Choroid plexus epithelial cell (primary cell): ENCODE measurements at regions not wholly inside any gene's neighbourhood (a gene's known extent, or its start where the extent isn't known, plus 50 kb on each side); places are given as distances from the start of the nearest gene placed in this dataset.
"Not testable (repeated sequence)": the region's sequence is repeated elsewhere in the genome, so short reads cannot be mapped to it uniquely, and the experiment has no call there.

Experiments
- DNase-seq: peaks from one replicate; pipeline ENCODE4 v3.0.0-alpha.2; 2010; ENCODE audit warnings: low read depth
- H3K4me3 ChIP-seq: 2 replicates; pipeline ENCODE4 v1.5.1; 2011; ENCODE audit warnings: low read depth, mild to moderate bottlenecking, control low read depth, low read length, moderate library complexity
- TF ChIP-seq, protein P1 (sequence below): conservative IDR thresholded peaks from 2 replicates; pipeline ENCODE4 v1.5.1; 2011; ENCODE audit warnings: low read depth, mild to moderate bottlenecking, control low read depth, inconsistent platforms, low read length, moderate library complexity

DNA sequence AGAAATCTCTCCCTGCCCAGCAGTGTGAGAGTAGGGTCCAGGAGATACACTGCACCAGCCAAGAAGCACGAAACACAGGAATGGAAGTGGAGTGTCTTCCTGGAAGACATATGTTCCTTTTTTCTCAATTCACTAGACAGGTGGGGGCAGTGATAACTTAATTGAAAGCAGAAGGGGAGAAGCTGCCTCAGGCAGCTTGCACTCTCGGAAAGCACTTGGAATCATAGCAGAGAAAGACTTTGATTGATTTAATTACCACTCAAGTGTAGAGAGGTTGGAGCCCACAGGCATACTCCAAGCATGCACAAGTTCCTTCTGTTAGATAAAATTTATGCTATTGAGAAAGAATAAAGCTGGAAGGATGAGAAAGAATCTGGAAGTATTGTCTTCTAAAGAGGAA lies 249.4 kb downstream of the SLITRK6 start:
- no peak overlapping the region for H3K4me3 ChIP-seq
- DNase-seq, result no peak
- TF ChIP-seq, protein P1, sequence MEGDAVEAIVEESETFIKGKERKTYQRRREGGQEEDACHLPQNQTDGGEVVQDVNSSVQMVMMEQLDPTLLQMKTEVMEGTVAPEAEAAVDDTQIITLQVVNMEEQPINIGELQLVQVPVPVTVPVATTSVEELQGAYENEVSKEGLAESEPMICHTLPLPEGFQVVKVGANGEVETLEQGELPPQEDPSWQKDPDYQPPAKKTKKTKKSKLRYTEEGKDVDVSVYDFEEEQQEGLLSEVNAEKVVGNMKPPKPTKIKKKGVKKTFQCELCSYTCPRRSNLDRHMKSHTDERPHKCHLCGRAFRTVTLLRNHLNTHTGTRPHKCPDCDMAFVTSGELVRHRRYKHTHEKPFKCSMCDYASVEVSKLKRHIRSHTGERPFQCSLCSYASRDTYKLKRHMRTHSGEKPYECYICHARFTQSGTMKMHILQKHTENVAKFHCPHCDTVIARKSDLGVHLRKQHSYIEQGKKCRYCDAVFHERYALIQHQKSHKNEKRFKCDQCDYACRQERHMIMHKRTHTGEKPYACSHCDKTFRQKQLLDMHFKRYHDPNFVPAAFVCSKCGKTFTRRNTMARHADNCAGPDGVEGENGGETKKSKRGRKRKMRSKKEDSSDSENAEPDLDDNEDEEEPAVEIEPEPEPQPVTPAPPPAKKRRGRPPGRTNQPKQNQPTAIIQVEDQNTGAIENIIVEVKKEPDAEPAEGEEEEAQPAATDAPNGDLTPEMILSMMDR, result no peak

DNA sequence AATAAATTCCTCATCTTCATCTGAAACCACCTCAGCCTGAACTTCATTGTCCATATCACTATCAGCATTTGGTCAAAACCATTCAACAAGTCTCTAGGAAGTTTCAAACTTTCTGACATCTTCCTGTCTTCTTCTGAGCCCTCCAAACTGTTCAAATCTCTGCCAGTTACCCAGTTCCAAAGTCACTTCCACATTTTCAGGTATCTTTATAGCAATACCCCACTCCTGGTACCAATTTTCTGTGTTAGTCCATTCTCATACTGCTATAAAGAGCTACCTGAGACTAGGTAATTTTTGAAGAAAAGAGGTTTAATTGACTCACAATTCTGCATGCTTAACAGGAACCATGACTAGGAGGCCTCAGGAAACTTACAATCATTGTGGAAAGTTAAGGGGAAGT lies 250.4 kb downstream of the SLITRK6 start:
- H3K4me3 ChIP-seq, DNase-seq: not testable (repeated sequence)

DNA sequence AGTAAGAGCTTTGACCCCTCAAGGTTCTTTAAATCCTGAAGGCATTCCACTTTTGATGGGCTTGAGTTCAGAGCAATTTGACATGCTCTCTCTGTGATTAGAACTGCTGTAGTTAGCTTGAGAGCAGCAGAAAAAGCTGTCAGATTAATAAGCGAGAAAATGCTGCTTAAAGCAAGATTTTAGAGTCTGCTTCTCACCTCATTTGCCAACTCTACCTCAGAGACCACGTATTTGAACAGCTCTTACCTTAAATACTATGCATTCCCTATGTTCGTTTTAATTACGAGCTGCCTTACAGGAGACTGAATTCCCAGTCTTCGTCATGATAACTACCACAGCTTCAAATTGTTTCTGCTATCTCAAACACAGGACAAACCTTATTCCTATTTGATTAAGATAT lies 253.4 kb downstream of the SLITRK6 start:
- DNase-seq, result no peak
- TF ChIP-seq, protein P1, result no peak

GRCh38 chr13:85544756-85545155 lies 254.5 kb downstream of the SLITRK6 start:
- H3K4me3 ChIP-seq, result no peak overlapping the region
- TF ChIP-seq, protein P1, result no peak
- no peak for DNase-seq

More for the DNA sequence above, 253.4 kb downstream of the SLITRK6 start:
- no peak overlapping the region for H3K4me3 ChIP-seq

GRCh38 chr13:85543144-85543543 lies 256.1 kb downstream of the SLITRK6 start:
- TF ChIP-seq, protein P1, result no peak
- peak; percentile 41 for DNase-seq
- H3K4me3 ChIP-seq, result no peak overlapping the region

GRCh38 chr13:85541476-85541875 lies 257.7 kb downstream of the SLITRK6 start:
- TF ChIP-seq, protein P1, result no peak
- no peak overlapping the region for H3K4me3 ChIP-seq
- no peak for DNase-seq

GRCh38 chr13:85538957-85539356 lies 260.3 kb downstream of the SLITRK6 start:
- H3K4me3 ChIP-seq, result no peak overlapping the region
- DNase-seq, result no peak
- TF ChIP-seq, protein P1, result no peak

DNA sequence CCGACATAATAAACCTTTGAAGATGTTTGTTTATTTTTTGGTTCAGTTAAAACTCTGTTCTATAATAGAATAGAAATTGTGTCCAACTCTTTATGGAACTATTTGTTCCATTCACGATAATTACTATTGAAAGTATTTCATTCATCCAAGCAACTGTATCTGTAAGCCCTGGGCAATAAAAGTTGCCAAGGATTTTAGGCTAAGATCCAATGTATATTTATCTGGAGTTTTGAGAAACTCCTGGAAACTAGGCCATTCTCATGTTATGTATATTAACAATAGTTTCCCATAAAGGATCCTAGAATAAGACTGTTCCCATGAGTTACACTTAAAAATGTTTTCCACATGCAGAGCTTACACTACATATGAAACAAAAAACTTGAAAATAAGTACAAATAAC lies 261.6 kb downstream of the SLITRK6 start:
- TF ChIP-seq, protein P1, result no peak
- no peak overlapping the region for H3K4me3 ChIP-seq
- no peak for DNase-seq
